ENCODE measurements at regions not wholly inside any gene's neighbourhood (a gene's known extent, or its start where the extent isn't known, plus 50 kb on each side); places are given as distances from the start of the nearest gene placed in this dataset.

GRCh38 chr20:55242853-55243252 is 762.5 kb downstream of the CBLN4 start:
- no peaks in the 10 kb centered on the region for H3K9me3 ChIP-seq (replicated peaks in 1 of 3)
- DNase-seq = no peak
- H3K27me3 ChIP-seq = no peaks in the 10 kb centered on the region
- intact Hi-C loops (cut with DNase I) = no loop called here
- no peaks in the 10 kb centered on the region for H3K36me3 ChIP-seq (replicated peaks in 1 of 2)
- H3K4me3 ChIP-seq = no peak overlapping the region
- H3K4me1 ChIP-seq (replicated peaks in 1 of 2) = no peaks in the 10 kb centered on the region
- H3K27ac ChIP-seq = no peak overlapping the region
- TF ChIP-seq POLR2A (IDR thresholded peaks at IDR 0.05) (no peak), CTCF (IDR thresholded peaks at IDR 0.05) (no peak)

- no peaks in the 10 kb centered on the region for H3K36me3 ChIP-seq (replicated peaks in 1 of 2)
- TF ChIP-seq CTCF (IDR thresholded peaks at IDR 0.05) (no peak), POLR2A (IDR thresholded peaks at IDR 0.05) (no peak)
- no peak overlapping the region for H3K27ac ChIP-seq
- no peak overlapping the region for H3K4me3 ChIP-seq
- H3K4me1 ChIP-seq (replicated peaks in 1 of 2) = no peaks in the 10 kb centered on the region
- H3K27me3 ChIP-seq = no peaks in the 10 kb centered on the region
- H3K9me3 ChIP-seq (replicated peaks in 1 of 3) = no peaks in the 10 kb centered on the region
- no peak for DNase-seq
- WGBS, 4 donors = 41 to 67% (median 48%) methylated on average over 1 of the region's 1 CpG
- intact Hi-C loops (cut with DNase I) = no loop called here
Observed at GRCh38 chr20:55239269-55239668, 763.9 kb downstream of the DOK5 start.

GRCh38 chr20:55232647-55233046 is 757.3 kb downstream of the DOK5 start:
- 83 to 97% (median 96%) methylated on average over 1 of the region's 1 CpG for WGBS, 4 donors

GRCh38 chr20:55229451-55229850 is 754.1 kb downstream of the DOK5 start:
- no peaks in the 10 kb centered on the region for H3K36me3 ChIP-seq (replicated peaks in 1 of 2)
- H3K27me3 ChIP-seq = no peaks in the 10 kb centered on the region
- TF ChIP-seq CTCF (IDR thresholded peaks at IDR 0.05) (no peak), POLR2A (IDR thresholded peaks at IDR 0.05) (no peak)
- no peak overlapping the region for H3K27ac ChIP-seq
- no peak for DNase-seq
- H3K4me1 ChIP-seq (replicated peaks in 1 of 2) = no peaks in the 10 kb centered on the region
- no peaks in the 10 kb centered on the region for H3K9me3 ChIP-seq (replicated peaks in 1 of 3)
- WGBS, 4 donors = 32 to 58% (median 44%) methylated on average over 1 of the region's 1 CpG
- no peak overlapping the region for H3K4me3 ChIP-seq
- intact Hi-C loops (cut with DNase I) = no loop called here

More at GRCh38 chr20:55232647-55233046, 757.3 kb downstream of the DOK5 start:
- Histone ChIP-seq H3K36me3 (replicated peaks in 1 of 2) (no peaks in the 10 kb centered on the region), H3K27ac (no peak overlapping the region), H3K4me3 (no peak overlapping the region), H3K9me3 (replicated peaks in 1 of 3) (no peaks in the 10 kb centered on the region), H3K4me1 (replicated peaks in 1 of 2) (no peaks in the 10 kb centered on the region), H3K27me3 (no peaks in the 10 kb centered on the region)
- no peak for TF ChIP-seq CTCF (IDR thresholded peaks at IDR 0.05)
- TF ChIP-seq POLR2A (IDR thresholded peaks at IDR 0.05) = no peak
- DNase-seq = no peak
- intact Hi-C loops (cut with DNase I) = no loop called here
